ENCODE measurements at regions not wholly inside any gene's neighbourhood (a gene's known extent, or its start where the extent isn't known, plus 50 kb on each side); places are given as distances from the start of the nearest gene placed in this dataset.
"Not testable (repeated sequence)": the region's sequence is repeated elsewhere in the genome, so short reads cannot be mapped to it uniquely, and the experiment has no call there.

GRCh38 chr2:84217456-84217855 lies 241.6 kb downstream of the SUCLG1 start:
- no peak for DNase-seq (ENCODE audit: low read depth)

- no peak for DNase-seq (ENCODE audit: low read depth)
Measured at GRCh38 chr2:84214455-84214854, 244.6 kb downstream of the SUCLG1 start.

DNA sequence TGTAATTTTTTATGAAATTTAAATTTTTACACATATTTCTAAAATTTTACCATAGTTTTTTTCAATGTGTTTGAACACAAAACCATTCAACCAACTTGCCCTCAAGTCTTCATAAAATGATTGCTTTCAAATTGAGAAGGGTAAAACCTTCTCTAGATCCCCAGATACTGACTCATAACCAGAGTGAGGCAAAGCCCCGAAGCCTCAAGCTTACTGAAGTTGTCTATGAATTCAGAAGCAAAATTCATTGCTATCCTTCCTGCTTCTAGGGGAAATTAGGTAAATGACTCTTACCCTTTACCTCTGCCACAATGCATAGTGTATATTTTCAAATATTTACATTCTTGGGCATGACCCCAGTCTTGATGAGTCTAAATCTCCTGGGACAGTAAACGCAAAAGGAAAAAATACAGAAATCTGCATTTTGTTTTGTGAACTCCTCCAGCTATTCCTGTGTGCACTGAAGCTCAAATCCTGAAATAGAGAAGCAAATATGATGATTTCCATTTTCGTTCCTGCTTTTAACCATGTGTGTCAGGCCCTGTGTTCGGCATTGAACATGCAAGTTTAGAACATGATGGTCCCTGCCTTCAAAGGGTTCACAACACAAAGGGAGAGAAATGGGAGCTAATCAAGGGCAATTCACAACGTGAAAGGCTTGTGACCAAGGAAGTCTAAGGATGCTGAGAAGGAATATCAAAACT lies 246.3 kb downstream of the SUCLG1 start:
- no peak for DNase-seq (ENCODE audit: low read depth)

GRCh38 chr2:84209941-84210340 lies 249.1 kb downstream of the SUCLG1 start:
- DNase-seq (ENCODE audit: low read depth), result no peak

- DNase-seq (ENCODE audit: low read depth), result no peak
Measured at GRCh38 chr2:84204995-84205394, 254.1 kb downstream of the SUCLG1 start.

- no peak for DNase-seq (ENCODE audit: low read depth)
Measured at GRCh38 chr2:84202166-84202565, 256.9 kb downstream of the SUCLG1 start.

DNA sequence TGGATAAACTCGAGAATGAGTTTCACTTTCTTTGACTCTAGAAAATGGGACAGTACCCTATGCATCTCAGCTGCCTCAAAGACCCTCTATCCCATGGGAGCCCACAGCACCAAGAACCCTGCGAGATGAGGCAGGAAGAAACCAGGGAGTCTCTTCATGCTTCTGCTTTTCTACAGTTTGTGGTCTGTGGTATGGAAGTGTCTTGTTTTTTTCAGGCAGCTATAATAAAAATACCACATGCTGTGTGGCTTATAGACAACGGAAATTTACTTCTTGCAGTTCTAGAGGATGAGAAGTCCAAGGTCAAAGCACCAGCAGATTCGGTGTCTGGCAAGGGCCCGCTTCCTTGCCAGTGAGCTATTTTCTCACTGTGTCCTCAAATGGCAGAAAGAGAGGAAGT lies 257.9 kb downstream of the SUCLG1 start:
- no peak for DNase-seq (ENCODE audit: low read depth)

GRCh38 chr2:84197901-84198300 lies 261.2 kb downstream of the SUCLG1 start:
- no peak for DNase-seq (ENCODE audit: low read depth)

GRCh38 chr2:84194949-84195644 lies 264.0 kb downstream of the SUCLG1 start:
- DNase-seq (ENCODE audit: low read depth), result no peak

DNA sequence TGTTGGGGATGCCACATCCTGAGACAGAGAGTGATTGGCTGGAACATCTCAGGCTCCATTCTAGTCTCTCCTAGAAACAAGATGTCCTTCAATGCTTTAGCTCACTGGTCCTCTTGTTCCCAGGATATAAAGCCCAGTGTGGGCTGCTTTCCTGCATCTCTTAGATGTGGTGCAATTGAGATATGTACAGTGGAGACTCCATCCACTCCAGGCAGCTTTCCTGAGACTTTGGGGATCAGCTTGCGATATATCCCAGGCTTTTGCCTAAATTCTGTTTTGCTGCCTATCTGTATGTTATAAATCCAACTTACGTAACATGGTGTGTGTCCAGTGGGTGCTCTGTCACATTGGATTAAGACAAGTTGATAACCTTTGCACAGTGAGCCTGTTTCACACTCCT lies 264.9 kb downstream of the SUCLG1 start:
- no peak for DNase-seq (ENCODE audit: low read depth)

DNA sequence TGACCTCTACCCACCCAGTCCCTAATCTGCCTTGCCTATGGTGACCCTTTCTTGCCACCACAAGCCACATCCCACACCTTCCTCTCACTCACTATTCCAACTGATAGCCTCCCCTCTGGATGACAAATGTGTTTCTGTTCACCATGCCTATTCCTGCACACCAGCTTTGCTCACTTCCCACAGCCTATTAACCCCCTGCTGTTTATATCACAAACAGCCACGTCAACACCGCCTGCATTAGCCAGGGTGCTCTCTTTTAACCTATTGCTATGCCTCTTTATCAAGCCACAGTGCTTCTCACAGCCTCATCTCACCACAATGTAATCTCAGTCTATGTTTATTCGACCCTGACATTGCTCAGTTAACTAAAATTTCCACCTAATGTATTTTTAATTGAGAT lies 271.8 kb downstream of the SUCLG1 start:
- no peak for DNase-seq (ENCODE audit: low read depth)

DNA sequence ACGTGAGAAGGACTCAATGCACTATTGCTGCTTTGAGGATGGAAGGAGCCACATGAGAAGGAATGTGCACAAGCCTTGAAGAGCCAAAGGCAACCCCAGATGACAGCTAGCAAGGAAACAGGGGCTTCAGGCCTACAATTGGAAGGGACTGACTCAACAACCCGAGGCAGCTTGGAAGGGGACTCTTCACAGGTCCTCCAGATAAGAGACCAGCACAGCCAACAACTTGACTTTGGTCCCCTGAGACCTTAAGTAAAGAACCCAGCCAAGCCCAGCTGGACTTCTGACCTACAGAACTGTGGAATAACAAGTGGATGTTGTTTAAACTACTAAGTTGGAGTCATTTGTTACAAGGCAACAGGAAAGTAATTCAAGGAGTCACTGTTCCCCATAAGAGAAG lies 277.2 kb downstream of the SUCLG1 start:
- DNase-seq (ENCODE audit: low read depth), result no peak

GRCh38 chr2:84177733-84178132 lies 281.3 kb downstream of the SUCLG1 start:
- no peak for DNase-seq (ENCODE audit: low read depth)

GRCh38 chr2:84175970-84176369 lies 283.1 kb downstream of the SUCLG1 start:
- no peak for DNase-seq (ENCODE audit: low read depth)

DNA sequence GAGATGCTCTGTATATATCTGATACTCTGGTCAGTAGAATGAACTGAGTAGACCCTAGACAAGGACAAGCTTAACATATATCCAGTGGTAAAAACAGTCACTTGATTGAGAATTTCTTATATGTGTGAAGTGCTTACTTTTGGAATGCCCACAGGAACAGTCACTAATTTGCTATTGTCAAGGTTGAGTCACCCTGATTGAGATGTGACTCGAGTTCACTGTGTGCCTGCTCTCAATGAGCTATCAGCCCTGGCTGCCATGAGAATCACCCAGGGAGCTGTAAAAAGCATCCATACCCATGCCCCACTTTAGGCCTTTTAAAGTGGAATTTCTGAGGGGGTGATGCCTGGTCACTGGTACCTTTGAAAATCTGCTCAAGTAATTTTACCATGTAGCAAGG lies 283.7 kb downstream of the SUCLG1 start:
- DNase-seq (ENCODE audit: low read depth), result no peak

DNA sequence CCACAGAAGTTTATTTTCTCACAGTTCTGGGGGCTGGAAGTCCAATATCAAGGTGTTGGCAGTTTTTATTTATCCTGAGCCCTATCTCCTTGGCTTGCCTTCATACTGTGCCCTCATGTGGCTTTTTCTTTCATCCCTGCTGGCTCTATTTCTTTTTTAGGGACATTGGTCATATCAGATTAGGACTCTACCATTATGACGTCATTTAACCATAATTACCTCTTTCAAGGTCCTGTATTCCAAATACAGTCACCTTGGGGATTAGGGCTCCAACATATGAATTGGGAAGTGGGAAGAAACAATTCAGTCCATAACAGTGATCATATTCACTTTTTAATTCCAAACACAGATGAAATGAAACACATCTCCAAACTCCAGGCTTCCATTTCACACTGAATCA lies 286.0 kb downstream of the SUCLG1 start:
- no peak for DNase-seq (ENCODE audit: low read depth)

GRCh38 chr2:84170979-84171378 lies 288.1 kb downstream of the SUCLG1 start:
- DNase-seq (ENCODE audit: low read depth), result no peak

- no peak for DNase-seq (ENCODE audit: low read depth)
Measured at GRCh38 chr2:84169871-84170270, 289.2 kb downstream of the SUCLG1 start.

DNA sequence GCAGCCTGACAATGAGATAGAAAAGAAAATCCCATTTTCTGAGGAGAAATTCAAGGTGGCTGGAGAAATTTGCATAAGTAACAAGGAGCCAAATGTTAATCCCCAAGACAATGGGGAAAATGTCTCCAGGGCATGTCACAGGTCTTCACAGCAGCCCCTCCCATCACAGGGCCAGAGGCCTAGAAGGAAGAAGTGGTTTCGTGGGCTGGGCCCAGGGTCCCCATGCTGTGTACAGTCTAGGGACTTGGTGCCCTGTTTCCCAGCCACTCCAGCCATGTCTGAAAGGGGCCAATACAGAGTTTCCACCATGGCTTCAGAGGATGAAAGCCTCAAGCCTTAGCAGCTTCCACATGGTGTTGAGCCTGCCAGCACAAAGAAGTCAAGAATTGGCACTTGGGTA lies 290.5 kb downstream of the SUCLG1 start:
- not testable (repeated sequence) for DNase-seq (ENCODE audit: low read depth)

DNA sequence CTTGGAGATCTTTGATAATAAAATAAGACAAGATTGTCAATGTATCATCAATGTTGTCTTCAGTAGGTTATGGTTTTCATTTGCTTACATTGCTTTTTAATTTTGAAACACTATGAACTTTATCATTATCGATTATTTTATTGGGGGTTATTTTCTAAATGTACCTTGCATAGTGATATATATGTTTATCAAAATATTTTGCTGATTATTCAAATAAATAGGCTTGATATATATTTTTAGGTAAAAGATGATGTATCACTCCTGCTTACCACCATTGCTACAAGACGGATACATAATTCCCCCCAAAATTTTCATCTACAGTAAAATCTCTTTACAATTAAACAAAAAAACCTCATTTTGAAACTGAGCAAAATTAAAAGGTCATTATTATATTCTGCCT lies 293.8 kb downstream of the SUCLG1 start:
- no peak for DNase-seq (ENCODE audit: low read depth)

GRCh38 chr2:84160453-84160852 lies 298.6 kb downstream of the SUCLG1 start:
- DNase-seq (ENCODE audit: low read depth), result no peak

GRCh38 chr2:84158605-84159004 lies 300.5 kb downstream of the SUCLG1 start:
- no peak for DNase-seq (ENCODE audit: low read depth)

DNA sequence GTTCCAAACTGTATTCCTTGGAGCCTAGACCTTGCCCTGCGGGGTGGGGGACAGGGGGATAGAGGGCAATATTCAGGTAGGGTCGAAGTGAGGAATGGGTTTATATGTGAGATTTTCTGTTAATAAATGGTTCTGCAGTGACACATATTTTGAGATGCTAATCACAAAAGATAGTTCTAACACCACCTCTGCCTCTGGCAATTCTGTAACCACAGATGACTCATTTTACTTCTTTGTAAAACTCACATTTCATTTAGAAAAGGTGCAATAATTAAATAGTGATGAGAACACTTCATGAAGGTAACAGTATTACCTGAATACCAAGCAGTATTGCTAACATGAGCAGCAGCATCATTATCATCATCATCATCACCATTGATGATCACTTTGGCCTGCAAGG lies 306.6 kb downstream of the SUCLG1 start:
- no peak for DNase-seq (ENCODE audit: low read depth)

DNA sequence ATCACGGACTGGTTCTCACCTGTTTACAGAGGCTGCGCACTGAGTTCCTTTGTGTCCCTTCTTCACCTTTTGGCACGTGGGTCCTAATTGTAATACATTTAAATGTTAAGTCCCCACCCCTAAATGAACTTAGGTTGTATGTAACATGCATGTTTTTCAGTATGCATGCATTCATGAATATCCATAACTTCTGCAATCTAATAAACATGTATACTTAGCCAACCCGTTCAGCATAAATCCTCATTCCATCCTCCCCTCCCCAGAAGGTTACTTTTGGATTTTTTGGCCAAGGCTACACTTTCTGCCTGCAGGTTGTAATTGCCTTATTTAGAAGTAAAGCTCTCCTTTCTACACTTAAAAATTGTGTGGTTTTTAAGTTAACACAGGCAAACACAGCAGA lies 314.7 kb downstream of the SUCLG1 start:
- DNase-seq (ENCODE audit: low read depth), result no peak
